WTC11 (cell line): ENCODE measurements at regions not wholly inside any gene's neighbourhood (a gene's known extent, or its start where the extent isn't known, plus 50 kb on each side); places are given as distances from the start of the nearest gene placed in this dataset.

Source experiments
- ATF1 ChIP-seq: sonication (generic); formaldehyde crosslinking; IDR thresholded peaks from 2 replicates; pipeline ENCODE4 v1.8.1; 2023; ENCODE audit warnings: mild to moderate bottlenecking, moderate library complexity, missing genetic modification reagents
- ETV6 ChIP-seq: sonication (generic); formaldehyde crosslinking; IDR thresholded peaks from 2 replicates; pipeline ENCODE4 v1.8.1; 2022; ENCODE audit warnings: mild to moderate bottlenecking, missing genetic modification reagents
- GABPB1 ChIP-seq: sonication (generic); formaldehyde crosslinking; IDR thresholded peaks from 2 replicates; pipeline ENCODE4 v1.8.1; 2023; ENCODE audit warnings: mild to moderate bottlenecking, missing genetic modification reagents
- NFE2L1 ChIP-seq: sonication (generic); formaldehyde crosslinking; IDR thresholded peaks from 2 replicates; pipeline ENCODE4 v1.8.1; 2023; ENCODE audit warnings: missing genetic modification reagents
- NFYB ChIP-seq: sonication (generic); formaldehyde crosslinking; conservative IDR thresholded peaks from 2 replicates; pipeline ENCODE4 v1.8.0; 2022; ENCODE audit warnings: low read depth, missing genetic modification reagents
- RELA ChIP-seq: sonication (generic); formaldehyde crosslinking; IDR thresholded peaks from 2 replicates; pipeline ENCODE4 v1.8.1; 2022; ENCODE audit warnings: missing genetic modification reagents, mild to moderate bottlenecking, borderline replicate concordance
- TP53 ChIP-seq: sonication (generic); formaldehyde crosslinking; IDR thresholded peaks from 2 replicates; pipeline ENCODE4 v1.8.1; 2023; ENCODE audit warnings: mild to moderate bottlenecking, missing genetic modification reagents
- ZNF317 ChIP-seq: sonication (generic); formaldehyde crosslinking; IDR thresholded peaks from 2 replicates; pipeline ENCODE4 v1.8.1; 2023; ENCODE audit warnings: low read depth, mild to moderate bottlenecking, moderate library complexity, missing genetic modification reagents, borderline replicate concordance
- TF ChIP-seq, protein P1 (sequence below): sonication (generic); formaldehyde crosslinking; IDR thresholded peaks from 2 replicates; pipeline ENCODE4 v1.8.0; 2023; ENCODE audit warnings: mild to moderate bottlenecking, missing genetic modification reagents
- TF ChIP-seq, protein P2 (sequence below): sonication (generic); formaldehyde crosslinking; IDR thresholded peaks from 2 replicates; pipeline ENCODE4 v1.8.0; 2022; ENCODE audit warnings: mild to moderate bottlenecking, missing genetic modification reagents
- TF ChIP-seq, protein P3 (sequence below): sonication (generic); formaldehyde crosslinking; IDR thresholded peaks from 2 replicates; pipeline ENCODE4 v1.8.1; 2023; ENCODE audit warnings: mild to moderate bottlenecking, missing genetic modification reagents, moderate library complexity
- TF ChIP-seq, protein P4 (sequence below): fragments of 200-600 bp; IDR thresholded peaks from 2 replicates; pipeline ENCODE4 v1.8.0; 2022; ENCODE audit warnings: antibody characterized with exemption
- TF ChIP-seq, protein P5 (sequence below): sonication (generic); formaldehyde crosslinking; IDR thresholded peaks from 2 replicates; pipeline ENCODE4 v1.8.1; 2023; ENCODE audit warnings: mild to moderate bottlenecking, missing genetic modification reagents, moderate library complexity

DNA sequence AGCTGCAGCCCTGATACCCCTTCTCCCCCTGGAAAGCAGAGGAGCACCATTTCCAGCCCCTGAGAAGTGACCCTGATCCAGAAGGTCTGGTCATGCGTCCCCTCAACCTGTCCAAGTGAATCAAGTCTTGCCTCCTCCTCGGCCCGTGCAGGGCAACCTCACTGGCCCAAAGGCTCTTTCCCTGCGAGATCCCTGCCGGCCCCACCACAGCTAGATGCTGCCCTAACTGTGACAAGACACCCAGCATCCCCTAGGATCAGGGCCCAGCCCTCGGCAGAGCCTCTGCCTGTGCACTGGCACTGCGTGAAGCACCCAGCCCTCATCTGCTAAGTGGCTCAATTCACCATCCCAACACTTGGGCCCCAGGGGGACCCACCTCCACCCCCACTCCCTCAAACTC is 155.1 kb downstream of the NUP210 start:
- TF ChIP-seq, protein P1, sequence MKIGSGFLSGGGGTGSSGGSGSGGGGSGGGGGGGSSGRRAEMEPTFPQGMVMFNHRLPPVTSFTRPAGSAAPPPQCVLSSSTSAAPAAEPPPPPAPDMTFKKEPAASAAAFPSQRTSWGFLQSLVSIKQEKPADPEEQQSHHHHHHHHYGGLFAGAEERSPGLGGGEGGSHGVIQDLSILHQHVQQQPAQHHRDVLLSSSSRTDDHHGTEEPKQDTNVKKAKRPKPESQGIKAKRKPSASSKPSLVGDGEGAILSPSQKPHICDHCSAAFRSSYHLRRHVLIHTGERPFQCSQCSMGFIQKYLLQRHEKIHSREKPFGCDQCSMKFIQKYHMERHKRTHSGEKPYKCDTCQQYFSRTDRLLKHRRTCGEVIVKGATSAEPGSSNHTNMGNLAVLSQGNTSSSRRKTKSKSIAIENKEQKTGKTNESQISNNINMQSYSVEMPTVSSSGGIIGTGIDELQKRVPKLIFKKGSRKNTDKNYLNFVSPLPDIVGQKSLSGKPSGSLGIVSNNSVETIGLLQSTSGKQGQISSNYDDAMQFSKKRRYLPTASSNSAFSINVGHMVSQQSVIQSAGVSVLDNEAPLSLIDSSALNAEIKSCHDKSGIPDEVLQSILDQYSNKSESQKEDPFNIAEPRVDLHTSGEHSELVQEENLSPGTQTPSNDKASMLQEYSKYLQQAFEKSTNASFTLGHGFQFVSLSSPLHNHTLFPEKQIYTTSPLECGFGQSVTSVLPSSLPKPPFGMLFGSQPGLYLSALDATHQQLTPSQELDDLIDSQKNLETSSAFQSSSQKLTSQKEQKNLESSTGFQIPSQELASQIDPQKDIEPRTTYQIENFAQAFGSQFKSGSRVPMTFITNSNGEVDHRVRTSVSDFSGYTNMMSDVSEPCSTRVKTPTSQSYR (CRISPR knock-in tag), result no peak
- TF ChIP-seq RELA (CRISPR knock-in tag), result no peak
- TF ChIP-seq ETV6, result no peak
- TF ChIP-seq, protein P2, sequence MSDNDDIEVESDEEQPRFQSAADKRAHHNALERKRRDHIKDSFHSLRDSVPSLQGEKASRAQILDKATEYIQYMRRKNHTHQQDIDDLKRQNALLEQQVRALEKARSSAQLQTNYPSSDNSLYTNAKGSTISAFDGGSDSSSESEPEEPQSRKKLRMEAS, result no peak
- no peak for TF ChIP-seq TP53
- TF ChIP-seq, protein P3, sequence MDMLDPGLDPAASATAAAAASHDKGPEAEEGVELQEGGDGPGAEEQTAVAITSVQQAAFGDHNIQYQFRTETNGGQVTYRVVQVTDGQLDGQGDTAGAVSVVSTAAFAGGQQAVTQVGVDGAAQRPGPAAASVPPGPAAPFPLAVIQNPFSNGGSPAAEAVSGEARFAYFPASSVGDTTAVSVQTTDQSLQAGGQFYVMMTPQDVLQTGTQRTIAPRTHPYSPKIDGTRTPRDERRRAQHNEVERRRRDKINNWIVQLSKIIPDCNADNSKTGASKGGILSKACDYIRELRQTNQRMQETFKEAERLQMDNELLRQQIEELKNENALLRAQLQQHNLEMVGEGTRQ (CRISPR knock-in tag), result no peak
- TF ChIP-seq, protein P4, sequence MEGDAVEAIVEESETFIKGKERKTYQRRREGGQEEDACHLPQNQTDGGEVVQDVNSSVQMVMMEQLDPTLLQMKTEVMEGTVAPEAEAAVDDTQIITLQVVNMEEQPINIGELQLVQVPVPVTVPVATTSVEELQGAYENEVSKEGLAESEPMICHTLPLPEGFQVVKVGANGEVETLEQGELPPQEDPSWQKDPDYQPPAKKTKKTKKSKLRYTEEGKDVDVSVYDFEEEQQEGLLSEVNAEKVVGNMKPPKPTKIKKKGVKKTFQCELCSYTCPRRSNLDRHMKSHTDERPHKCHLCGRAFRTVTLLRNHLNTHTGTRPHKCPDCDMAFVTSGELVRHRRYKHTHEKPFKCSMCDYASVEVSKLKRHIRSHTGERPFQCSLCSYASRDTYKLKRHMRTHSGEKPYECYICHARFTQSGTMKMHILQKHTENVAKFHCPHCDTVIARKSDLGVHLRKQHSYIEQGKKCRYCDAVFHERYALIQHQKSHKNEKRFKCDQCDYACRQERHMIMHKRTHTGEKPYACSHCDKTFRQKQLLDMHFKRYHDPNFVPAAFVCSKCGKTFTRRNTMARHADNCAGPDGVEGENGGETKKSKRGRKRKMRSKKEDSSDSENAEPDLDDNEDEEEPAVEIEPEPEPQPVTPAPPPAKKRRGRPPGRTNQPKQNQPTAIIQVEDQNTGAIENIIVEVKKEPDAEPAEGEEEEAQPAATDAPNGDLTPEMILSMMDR, result no peak
- TF ChIP-seq, protein P5, sequence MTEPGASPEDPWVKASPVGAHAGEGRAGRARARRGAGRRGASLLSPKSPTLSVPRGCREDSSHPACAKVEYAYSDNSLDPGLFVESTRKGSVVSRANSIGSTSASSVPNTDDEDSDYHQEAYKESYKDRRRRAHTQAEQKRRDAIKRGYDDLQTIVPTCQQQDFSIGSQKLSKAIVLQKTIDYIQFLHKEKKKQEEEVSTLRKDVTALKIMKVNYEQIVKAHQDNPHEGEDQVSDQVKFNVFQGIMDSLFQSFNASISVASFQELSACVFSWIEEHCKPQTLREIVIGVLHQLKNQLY (CRISPR knock-in tag), result no peak
- TF ChIP-seq ATF1 (CRISPR knock-in tag), result no peak
- TF ChIP-seq NFE2L1 (CRISPR knock-in tag), result no peak
- TF ChIP-seq GABPB1 (CRISPR knock-in tag), result no peak
- no peak for TF ChIP-seq ZNF317 (CRISPR knock-in tag)
- TF ChIP-seq NFYB (CRISPR knock-in tag), result no peak
